ENCODE measurements at regions not wholly inside any gene's neighbourhood (a gene's known extent, or its start where the extent isn't known, plus 50 kb on each side); places are given as distances from the start of the nearest gene placed in this dataset.

DNA sequence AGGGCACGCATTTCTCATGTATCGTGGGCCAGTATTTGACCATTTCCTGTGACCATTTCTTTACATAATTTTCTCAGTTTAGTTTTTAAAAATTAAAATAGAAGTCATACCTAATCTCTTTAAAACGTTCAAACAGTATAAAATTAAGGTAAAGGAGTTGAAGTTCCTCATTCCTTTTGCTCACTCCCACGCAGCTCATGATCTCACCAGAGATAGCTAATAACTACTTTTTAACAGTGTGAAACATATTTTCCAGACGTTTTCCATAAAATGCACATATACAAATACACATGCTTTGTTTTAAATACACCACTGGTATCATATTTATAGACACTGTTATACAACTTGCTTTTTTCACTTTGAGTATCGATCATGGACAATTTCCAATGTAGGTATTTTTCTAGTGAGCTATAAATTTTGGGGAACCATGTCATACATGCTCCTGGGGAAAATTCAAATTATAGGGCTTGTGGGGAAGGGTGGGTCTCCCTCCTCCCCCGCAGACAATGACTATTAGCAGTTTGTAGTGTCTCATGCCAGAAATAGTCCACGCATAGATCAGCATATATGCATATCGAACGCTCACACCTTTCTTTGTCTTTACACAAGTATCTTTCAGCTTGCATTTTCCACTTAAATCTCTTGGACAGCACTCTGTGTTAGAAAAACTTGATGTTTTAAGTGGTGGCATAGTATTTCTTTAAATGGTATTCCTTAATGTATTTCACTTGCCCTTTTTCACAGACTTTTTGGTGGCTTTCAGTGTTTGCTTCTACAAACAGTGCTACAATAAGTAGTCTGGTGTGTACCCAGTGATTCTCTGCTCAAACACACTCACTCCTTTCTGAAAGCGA is 145.5 kb upstream of the ZNF217 start:
- no peak for DNase-seq (ENCODE audit: low read depth)
- TF ChIP-seq CTCF (IDR thresholded peaks at IDR 0.05; ENCODE audit: control insufficient read depth, extremely low read depth, insufficient read depth) = no peak
- peak overlapping the region; percentile 39 for H3K4me3 ChIP-seq (ENCODE audit: low read depth, low read length)

DNA sequence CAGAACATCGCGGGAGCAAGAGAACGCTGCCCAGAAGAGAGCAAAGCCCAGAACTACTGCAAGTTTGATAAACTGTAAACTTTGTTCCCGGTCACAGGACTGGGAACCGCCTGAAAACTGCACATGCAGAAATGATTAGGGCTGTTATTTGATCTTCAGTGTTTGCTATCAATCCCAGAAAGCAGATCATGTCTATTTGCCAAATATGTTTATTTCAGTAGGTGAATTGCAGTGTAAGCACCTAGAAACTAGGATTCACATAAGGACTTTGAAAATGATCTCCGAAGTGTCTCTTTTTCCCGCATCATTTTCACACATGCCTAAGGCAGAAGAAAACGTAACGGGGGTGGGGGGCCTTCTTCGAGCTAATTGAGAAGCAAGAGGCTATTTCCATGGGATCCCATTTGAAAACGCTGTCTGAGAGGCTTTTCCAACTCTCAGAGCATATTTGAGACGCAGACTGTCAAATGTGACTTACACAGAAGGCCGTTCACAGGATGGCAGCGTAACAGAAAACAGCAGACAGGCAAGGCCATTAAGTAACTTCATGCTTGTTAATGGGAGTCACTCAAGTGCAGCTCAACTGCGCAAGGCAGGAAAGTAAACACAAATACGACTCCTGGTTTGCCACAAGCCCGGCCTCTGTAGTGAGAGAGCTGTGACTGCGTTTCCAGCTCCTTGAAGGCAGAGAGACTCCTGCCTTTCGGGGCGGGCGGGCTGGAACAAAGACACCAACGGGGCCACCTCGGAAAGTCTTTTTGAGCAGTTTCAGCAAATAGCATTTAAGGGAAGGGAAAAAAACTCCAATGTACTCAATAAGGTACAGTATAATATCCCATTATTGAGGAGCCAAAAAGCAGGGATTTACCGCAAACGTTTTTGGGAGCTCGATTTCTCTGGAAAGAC is 144.7 kb upstream of the ZNF217 start:
- H3K4me3 ChIP-seq (ENCODE audit: low read depth, low read length) = peak overlapping the region; percentile 39
- TF ChIP-seq CTCF (IDR thresholded peaks at IDR 0.05; ENCODE audit: control insufficient read depth, extremely low read depth, insufficient read depth) = no peak
- DNase-seq (ENCODE audit: low read depth) = peak; percentile 95

DNA sequence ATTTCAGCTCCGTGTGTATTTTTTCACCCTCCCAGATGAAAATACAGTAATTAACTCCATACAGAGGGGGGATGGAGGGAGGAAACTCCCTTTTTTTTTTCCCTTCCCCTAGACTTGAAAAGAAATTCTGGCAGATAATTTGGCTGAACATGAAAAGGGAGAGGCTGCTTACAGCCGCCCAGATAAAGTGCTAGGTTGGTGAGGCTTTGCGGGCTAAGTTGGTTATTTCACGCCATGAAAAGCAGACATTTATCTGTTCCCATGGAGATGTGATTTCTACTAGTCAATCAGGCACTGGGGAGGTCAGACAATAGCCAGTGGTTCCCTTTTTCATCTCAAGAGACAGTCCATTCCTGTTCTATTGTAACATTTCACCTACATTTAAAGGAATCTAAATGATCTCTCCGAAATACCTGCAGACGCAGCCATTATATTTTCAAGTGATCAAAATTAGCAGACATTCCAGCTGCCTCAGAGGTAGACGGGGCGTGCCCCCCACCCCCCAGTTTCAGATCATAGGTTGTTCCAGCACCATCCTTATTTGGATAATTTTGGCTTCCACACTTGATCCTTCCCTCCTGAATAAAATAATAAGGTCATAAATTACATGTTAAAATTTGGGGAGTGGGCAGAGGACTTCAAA is 143.9 kb upstream of the ZNF217 start:
- TF ChIP-seq CTCF (IDR thresholded peaks at IDR 0.05; ENCODE audit: control insufficient read depth, extremely low read depth, insufficient read depth) = no peak
- peak overlapping the region; percentile 39; the same call in 1 of the 2 replicates for H3K4me3 ChIP-seq (ENCODE audit: low read depth, low read length)
- DNase-seq (ENCODE audit: low read depth) = no peak

GRCh38 chr20:53736757-53737395 is 143.2 kb upstream of the ZNF217 start:
- no peak for TF ChIP-seq CTCF (IDR thresholded peaks at IDR 0.05; ENCODE audit: control insufficient read depth, extremely low read depth, insufficient read depth)
- DNase-seq (ENCODE audit: low read depth) = no peak
- no peak overlapping the region for H3K4me3 ChIP-seq (ENCODE audit: low read depth, low read length)

DNA sequence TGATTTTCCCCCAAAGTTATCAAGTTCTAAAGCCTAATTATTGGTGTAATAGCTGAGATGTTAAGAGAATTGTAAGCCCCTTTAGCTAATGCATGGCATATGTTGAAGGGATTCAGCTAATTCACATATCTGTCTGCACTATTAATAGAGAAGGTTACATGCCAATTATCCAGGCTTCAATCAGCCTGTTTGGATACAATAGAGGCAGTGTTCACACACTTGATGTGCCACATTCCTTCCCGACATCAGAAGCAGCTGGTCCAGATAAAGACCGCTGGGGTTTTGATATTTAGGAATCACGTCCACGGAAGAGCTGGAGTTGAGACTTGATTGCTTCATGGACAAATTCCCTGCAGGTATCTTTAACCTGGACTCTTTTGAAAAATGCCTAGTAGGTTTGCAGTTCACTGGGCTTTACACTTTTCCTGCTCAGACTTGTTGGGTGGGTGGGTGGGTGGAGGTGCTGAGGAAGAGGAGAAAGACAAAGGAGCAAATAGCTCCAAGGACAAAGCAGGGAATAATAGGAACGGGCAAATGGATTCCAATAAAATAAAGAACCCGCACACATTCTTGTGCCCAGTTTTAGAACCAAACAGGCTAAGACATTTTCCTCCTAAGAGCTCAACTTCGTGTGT is 142.6 kb upstream of the ZNF217 start:
- no peak overlapping the region for H3K4me3 ChIP-seq (ENCODE audit: low read depth, low read length)
- no peak for TF ChIP-seq CTCF (IDR thresholded peaks at IDR 0.05; ENCODE audit: control insufficient read depth, extremely low read depth, insufficient read depth)
- DNase-seq (ENCODE audit: low read depth) = no peak

GRCh38 chr20:53735536-53736050 is 142.0 kb upstream of the ZNF217 start:
- no peak for TF ChIP-seq CTCF (IDR thresholded peaks at IDR 0.05; ENCODE audit: control insufficient read depth, extremely low read depth, insufficient read depth)
- DNase-seq (ENCODE audit: low read depth) = no peak
- no peak overlapping the region for H3K4me3 ChIP-seq (ENCODE audit: low read depth, low read length)

Data from LNCaP clone FGC (cell line).